ENCODE measurements at regions not wholly inside any gene's neighbourhood (a gene's known extent, or its start where the extent isn't known, plus 50 kb on each side); places are given as distances from the start of the nearest gene placed in this dataset.

GRCh38 chr11:109350091-109350490 lies 71.9 kb upstream of the C11orf87 start:
- H3K4me3 ChIP-seq, result no peak overlapping the region
- ChIA-PET CTCF (no interaction called here), POLR2A (no interaction called here)
- DNase-seq (ENCODE audit: low read depth in 1 of 2, low spot score in 1 of 2) (no peak), FAIRE-seq (no peak), ATAC-seq (no peak)
- H3K4me2 ChIP-seq, result no peak overlapping the region
- no peaks in the 10 kb centered on the region for H3K9me3 ChIP-seq
- H3K27ac ChIP-seq, result no peak overlapping the region
- no peaks in the 10 kb centered on the region for H3K4me1 ChIP-seq
- no peak for TF ChIP-seq GATA3 (IDR thresholded peaks at IDR 0.05; ENCODE audit: borderline replicate concordance)
- no peak for TF ChIP-seq CBX2 (IDR thresholded peaks at IDR 0.05; ENCODE audit: borderline replicate concordance, low read depth)
- no peak for TF ChIP-seq ZSCAN20 (CRISPR knock-in tag; IDR thresholded peaks at IDR 0.05)
- no peak for TF ChIP-seq BCL3 (IDR thresholded peaks at IDR 0.05)
- no peak for TF ChIP-seq RCOR1 (IDR thresholded peaks at IDR 0.05; ENCODE audit: low read depth, low read length)
- no peak for TF ChIP-seq EHF (CRISPR knock-in tag; IDR thresholded peaks at IDR 0.05)
- TF ChIP-seq CHD2 (IDR thresholded peaks at IDR 0.05; ENCODE audit: low read length, partially characterized antibody), result no peak
- WGBS (ENCODE audit: missing lambda C conversion rate), result 51% methylated on average over 3 of the region's 3 CpGs

DNA sequence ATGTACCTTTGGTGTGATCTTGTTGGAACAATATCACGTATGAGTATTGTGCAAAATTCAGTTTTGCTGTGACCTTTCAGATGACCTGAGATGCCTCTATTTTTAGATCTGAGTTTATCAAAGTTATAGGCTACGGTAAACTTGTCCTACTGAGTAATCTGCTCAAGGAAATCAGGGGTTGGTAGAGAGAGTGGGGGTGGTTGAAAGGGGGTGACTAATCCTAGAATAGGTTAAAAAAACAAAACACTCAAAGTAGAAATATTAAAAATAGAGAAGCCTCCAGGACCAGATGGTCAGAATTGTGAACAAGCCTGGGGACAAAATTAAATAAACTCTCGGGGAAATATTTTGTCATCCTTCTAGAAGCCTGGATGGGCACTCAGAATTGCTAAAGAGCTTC lies 59.9 kb upstream of the C11orf87 start:
- TF ChIP-seq MAFK (IDR thresholded peaks at IDR 0.05; ENCODE audit: partially characterized antibody), result no peak
- TF ChIP-seq, protein P1, sequence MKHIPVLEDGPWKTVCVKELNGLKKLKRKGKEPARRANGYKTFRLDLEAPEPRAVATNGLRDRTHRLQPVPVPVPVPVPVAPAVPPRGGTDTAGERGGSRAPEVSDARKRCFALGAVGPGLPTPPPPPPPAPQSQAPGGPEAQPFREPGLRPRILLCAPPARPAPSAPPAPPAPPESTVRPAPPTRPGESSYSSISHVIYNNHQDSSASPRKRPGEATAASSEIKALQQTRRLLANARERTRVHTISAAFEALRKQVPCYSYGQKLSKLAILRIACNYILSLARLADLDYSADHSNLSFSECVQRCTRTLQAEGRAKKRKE (CRISPR knock-in tag; IDR thresholded peaks at IDR 0.05; ENCODE audit: low read depth), result no peak
- TF ChIP-seq NFE2L2 (conservative IDR thresholded peaks at IDR 0.05; ENCODE audit: low read length), result no peak
- TF ChIP-seq POLR2AphosphoS2 (conservative IDR thresholded peaks at IDR 0.05; ENCODE audit: low read length), result no peak
- TF ChIP-seq E2F6 (IDR thresholded peaks at IDR 0.05; ENCODE audit: borderline replicate concordance, low read depth), result no peak
- TF ChIP-seq SMC3 (IDR thresholded peaks at IDR 0.05), result no peak
- no peak for TF ChIP-seq CBX8 (IDR thresholded peaks at IDR 0.05)

GRCh38 chr11:109363682-109364081 lies 58.3 kb upstream of the C11orf87 start:
- CTCF ChIA-PET, result no interaction called here
- Histone ChIP-seq H3K9me3 (no peaks in the 10 kb centered on the region), H3K4me1 (no peaks in the 10 kb centered on the region), H3K27ac (no peak overlapping the region), H3K4me3 (no peak overlapping the region), H3K4me2 (no peak overlapping the region)
- no peak for TF ChIP-seq MAFK (IDR thresholded peaks at IDR 0.05; ENCODE audit: partially characterized antibody)
- TF ChIP-seq POLR2AphosphoS2 (conservative IDR thresholded peaks at IDR 0.05; ENCODE audit: low read length), result no peak
- no peak for TF ChIP-seq RNF2 (IDR thresholded peaks at IDR 0.05; ENCODE audit: borderline replicate concordance, low read depth)
- no peak for TF ChIP-seq FOXS1 (CRISPR knock-in tag; IDR thresholded peaks at IDR 0.05)
- no peak for TF ChIP-seq CHD4 (IDR thresholded peaks at IDR 0.05; ENCODE audit: borderline replicate concordance)
- TF ChIP-seq BCL3 (IDR thresholded peaks at IDR 0.05), result no peak
- TF ChIP-seq RFX5 (IDR thresholded peaks at IDR 0.05), result no peak
- no peak for TF ChIP-seq HOXB13 (CRISPR knock-in tag; IDR thresholded peaks at IDR 0.05; ENCODE audit: low read depth)
- TF ChIP-seq NFE2L2 (conservative IDR thresholded peaks at IDR 0.05; ENCODE audit: low read length), result no peak
- TF ChIP-seq KDM1A (IDR thresholded peaks at IDR 0.05; ENCODE audit: low read depth), result no peak
- no peak for TF ChIP-seq EHF (CRISPR knock-in tag; IDR thresholded peaks at IDR 0.05)
- TF ChIP-seq RAD21 (conservative IDR thresholded peaks at IDR 0.05 in 1 of 2, IDR thresholded peaks at IDR 0.05 in 1 of 2), result no peak
- no peak for TF ChIP-seq JUNB (IDR thresholded peaks at IDR 0.05)
- TF ChIP-seq NPAS2 (CRISPR knock-in tag; IDR thresholded peaks at IDR 0.05; ENCODE audit: borderline replicate concordance), result no peak
- FAIRE-seq, result no peak
- ATAC-seq, result no peak
- POLR2A ChIA-PET, result no interaction called here
- WGBS (ENCODE audit: missing lambda C conversion rate), result 34% methylated on average over 3 of the region's 3 CpGs
- DNase-seq (ENCODE audit: low read depth in 1 of 2, low spot score in 1 of 2), result no peak

More for the DNA sequence above, 59.9 kb upstream of the C11orf87 start:
- ChIA-PET POLR2A (no interaction called here), CTCF (no interaction called here)
- Histone ChIP-seq H3K27ac (no peak overlapping the region), H3K9me3 (no peaks in the 10 kb centered on the region), H3K4me2 (no peak overlapping the region), H3K4me3 (no peak overlapping the region), H3K4me1 (no peaks in the 10 kb centered on the region)
- WGBS (ENCODE audit: missing lambda C conversion rate), result 26% methylated on average over 3 of the region's 3 CpGs
- DNase-seq (ENCODE audit: low read depth in 1 of 2, low spot score in 1 of 2), result no peak
- no peak for FAIRE-seq
- ATAC-seq, result no peak
